Keratinocyte (primary cell): ENCODE measurements at regions not wholly inside any gene's neighbourhood (a gene's known extent, or its start where the extent isn't known, plus 50 kb on each side); places are given as distances from the start of the nearest gene placed in this dataset.

Experiments
- DNase-seq: peaks from one replicate; pipeline ENCODE4 v3.0.0-alpha.2; 2011; ENCODE audit warnings: low read depth, missing footprints, low spot score
- FAIRE-seq: peaks from 2 replicates; lab custom pipeline; 2011; peaks lifted over from hg19 to GRCh38; lab: Jason Lieb, UNC
- H2AFZ ChIP-seq: 2 replicates; pipeline ENCODE4 v1.6.0; 2012; ENCODE audit warnings: low read length, control low read depth, inconsistent platforms; ENCODE audit not compliant: control insufficient read depth
- H3K27ac ChIP-seq: 2 replicates; pipeline ENCODE4 v1.5.1; 2011; ENCODE audit warnings: low read length; ENCODE audit not compliant: control insufficient read depth, insufficient read depth
- H3K27me3 ChIP-seq: 3 replicates; pipeline ENCODE4 v1.6.0; 2011; ENCODE audit warnings: low read length; ENCODE audit not compliant: control insufficient read depth, insufficient read depth; ENCODE audit errors: extremely low read depth
- H3K36me3 ChIP-seq, 2 experiments: 2 replicates in 1 of 2; 3 replicates in 1 of 2; pipeline ENCODE4 v1.5.1; 2011; ENCODE audit warnings: low read length in 2 of 2, mild to moderate bottlenecking in 1 of 2; ENCODE audit not compliant: control insufficient read depth in 2 of 2, insufficient read depth in 2 of 2; ENCODE audit errors: extremely low read depth in 1 of 2
- H3K4me1 ChIP-seq: 3 replicates; pipeline ENCODE4 v1.5.1; 2011; ENCODE audit warnings: low read length; ENCODE audit not compliant: control insufficient read depth, insufficient read depth; ENCODE audit errors: extremely low read depth
- H3K4me2 ChIP-seq: 3 replicates; pipeline ENCODE4 v1.6.0; 2011; ENCODE audit warnings: low read depth, low read length; ENCODE audit not compliant: control insufficient read depth, insufficient read depth; ENCODE audit errors: extremely low read depth
- H3K4me3 ChIP-seq, 3 experiments: fragments of 200-600 bp in 1 of 3; sonication (generic) in 1 of 3; 2 replicates in 2 of 3; 3 replicates in 1 of 3; pipeline ENCODE4 v1.5.1; 2011 to 2016; ENCODE audit warnings: low read length in 3 of 3, mild to moderate bottlenecking in 3 of 3, control low read depth in 2 of 3, inconsistent platforms in 1 of 3, low read depth in 1 of 3, mixed read lengths in 1 of 3, mixed run types in 1 of 3, moderate library complexity in 1 of 3; ENCODE audit not compliant: control insufficient read depth in 2 of 3, insufficient read depth in 2 of 3; ENCODE audit errors: extremely low read depth in 1 of 3
- H3K79me2 ChIP-seq: 2 replicates; pipeline ENCODE4 v1.6.0; 2012; ENCODE audit warnings: low read length; ENCODE audit not compliant: control insufficient read depth, insufficient read depth
- H3K9ac ChIP-seq: 3 replicates; pipeline ENCODE4 v1.6.0; 2011; ENCODE audit warnings: low read length; ENCODE audit not compliant: control insufficient read depth, insufficient read depth; ENCODE audit errors: extremely low read depth
- H3K9me1 ChIP-seq: 3 replicates; pipeline ENCODE4 v1.6.0; 2011; ENCODE audit warnings: low read length; ENCODE audit not compliant: control insufficient read depth, insufficient read depth; ENCODE audit errors: extremely low read depth
- H3K9me3 ChIP-seq: 2 replicates; pipeline ENCODE4 v1.5.1; 2012; ENCODE audit warnings: low read depth, low read length; ENCODE audit not compliant: control insufficient read depth
- H4K20me1 ChIP-seq: 3 replicates; pipeline ENCODE4 v1.6.0; 2011; ENCODE audit warnings: low read length; ENCODE audit not compliant: control insufficient read depth, insufficient read depth; ENCODE audit errors: extremely low read depth
- EZH2 ChIP-seq: IDR thresholded peaks from one replicate; pipeline ENCODE4 v1.6.1; 2012; ENCODE audit warnings: inconsistent platforms, mild to moderate bottlenecking, low read length, moderate library complexity
- dilution Hi-C: fragments of 300-500 bp; cut with MboI; formaldehyde crosslinking; loops from one replicate; pipeline ENCODE4 v1.7.0; 2020; ENCODE audit warnings: low sequenced_read_pairs; ENCODE audit not compliant: extremely low pct_ligation_motif_present
- TF ChIP-seq, protein P1 (sequence below), 3 experiments: IDR thresholded peaks in 1 of 3; conservative IDR thresholded peaks in 1 of 3; optimal IDR thresholded peaks in 1 of 3; 2 replicates in 2 of 3; 3 replicates in 1 of 3; pipeline versions ENCODE3 to v1.5.1; 2011; ENCODE audit warnings: low read length in 3 of 3, mild to moderate bottlenecking in 3 of 3, moderate library complexity in 2 of 3, control low read depth in 1 of 3, inconsistent platforms in 1 of 3; ENCODE audit not compliant: insufficient read depth in 2 of 3; ENCODE audit errors: extremely low read depth in 1 of 3

DNA sequence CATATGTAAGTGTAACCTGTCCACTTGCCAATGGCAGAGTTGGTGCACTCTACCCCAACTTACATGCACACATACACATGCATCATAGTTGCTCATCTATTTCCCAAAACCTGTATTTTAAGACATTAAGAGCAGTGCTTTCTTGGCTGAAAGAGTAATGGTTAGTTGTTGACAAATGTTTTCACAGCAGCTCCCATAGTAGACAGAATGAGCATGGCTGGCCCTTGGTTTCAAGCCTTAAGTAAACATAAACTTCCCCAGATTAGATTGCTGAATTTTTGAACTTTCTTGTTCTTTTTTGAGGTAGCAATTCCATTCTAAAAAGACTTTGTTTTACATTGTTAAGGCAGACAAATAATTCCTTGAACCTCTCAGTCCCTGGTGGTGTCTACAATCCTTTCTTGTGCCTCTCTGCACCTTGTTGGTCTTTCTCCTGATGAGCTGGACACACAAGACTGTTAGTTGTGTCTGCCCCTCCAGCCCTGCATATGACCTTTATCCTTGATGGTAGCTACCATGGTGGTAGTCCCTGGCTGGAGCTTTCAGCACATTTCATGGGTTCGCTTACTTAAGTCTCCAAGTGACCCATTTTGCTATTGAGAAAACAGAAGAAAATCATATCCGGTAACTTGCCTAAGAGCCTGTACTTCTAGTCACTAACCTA is 580.1 kb upstream of the ID2 start:
- FAIRE-seq: no peak

DNA sequence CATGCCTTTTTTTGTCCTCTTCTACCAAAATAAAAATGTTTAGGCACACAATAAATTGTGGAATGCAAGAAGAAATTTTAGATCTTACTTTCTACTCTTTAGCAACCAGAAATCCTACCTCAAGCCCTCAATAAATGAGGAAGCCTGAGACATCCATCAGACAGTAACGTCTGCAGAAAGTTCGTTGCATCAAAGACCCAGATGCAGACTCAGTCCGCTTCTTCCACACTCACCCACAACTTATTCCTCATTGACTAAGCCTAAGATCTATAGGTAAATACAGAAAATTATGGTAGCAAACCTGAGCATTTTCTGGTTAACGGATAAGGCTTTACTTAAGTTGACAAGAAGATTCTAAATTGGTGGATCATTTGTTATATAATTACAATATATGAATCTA is 579.4 kb upstream of the ID2 start:
- FAIRE-seq (no peak), DNase-seq (no peak)
- no peak overlapping the region for H3K4me2 ChIP-seq
- TF ChIP-seq EZH2: no peak
- no peaks in the 10 kb centered on the region for H3K9me3 ChIP-seq
- H2AFZ ChIP-seq: no peak overlapping the region
- no peaks in the 10 kb centered on the region for H3K9me1 ChIP-seq
- dilution Hi-C loops: no loop called here
- no peaks in the 10 kb centered on the region for H3K36me3 ChIP-seq
- H3K4me1 ChIP-seq: no peaks in the 10 kb centered on the region
- H3K9ac ChIP-seq: no peak overlapping the region
- H4K20me1 ChIP-seq: no peaks in the 10 kb centered on the region
- no peaks in the 10 kb centered on the region for H3K79me2 ChIP-seq
- H3K27ac ChIP-seq: no peak overlapping the region
- H3K4me3 ChIP-seq: no peak overlapping the region
- no peaks in the 10 kb centered on the region for H3K27me3 ChIP-seq

More for the DNA sequence above, 580.1 kb upstream of the ID2 start:
- no peaks in the 10 kb centered on the region for H4K20me1 ChIP-seq
- H2AFZ ChIP-seq: no peak overlapping the region
- no peaks in the 10 kb centered on the region for H3K79me2 ChIP-seq
- H3K4me2 ChIP-seq: no peak overlapping the region
- no peak overlapping the region for H3K9ac ChIP-seq
- no peaks in the 10 kb centered on the region for H3K36me3 ChIP-seq
- DNase-seq: no peak
- dilution Hi-C loops: no loop called here
- no peak overlapping the region for H3K4me3 ChIP-seq
- H3K9me3 ChIP-seq: no peaks in the 10 kb centered on the region
- no peaks in the 10 kb centered on the region for H3K4me1 ChIP-seq
- TF ChIP-seq, protein P1, sequence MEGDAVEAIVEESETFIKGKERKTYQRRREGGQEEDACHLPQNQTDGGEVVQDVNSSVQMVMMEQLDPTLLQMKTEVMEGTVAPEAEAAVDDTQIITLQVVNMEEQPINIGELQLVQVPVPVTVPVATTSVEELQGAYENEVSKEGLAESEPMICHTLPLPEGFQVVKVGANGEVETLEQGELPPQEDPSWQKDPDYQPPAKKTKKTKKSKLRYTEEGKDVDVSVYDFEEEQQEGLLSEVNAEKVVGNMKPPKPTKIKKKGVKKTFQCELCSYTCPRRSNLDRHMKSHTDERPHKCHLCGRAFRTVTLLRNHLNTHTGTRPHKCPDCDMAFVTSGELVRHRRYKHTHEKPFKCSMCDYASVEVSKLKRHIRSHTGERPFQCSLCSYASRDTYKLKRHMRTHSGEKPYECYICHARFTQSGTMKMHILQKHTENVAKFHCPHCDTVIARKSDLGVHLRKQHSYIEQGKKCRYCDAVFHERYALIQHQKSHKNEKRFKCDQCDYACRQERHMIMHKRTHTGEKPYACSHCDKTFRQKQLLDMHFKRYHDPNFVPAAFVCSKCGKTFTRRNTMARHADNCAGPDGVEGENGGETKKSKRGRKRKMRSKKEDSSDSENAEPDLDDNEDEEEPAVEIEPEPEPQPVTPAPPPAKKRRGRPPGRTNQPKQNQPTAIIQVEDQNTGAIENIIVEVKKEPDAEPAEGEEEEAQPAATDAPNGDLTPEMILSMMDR (optimal IDR thresholded peaks at IDR 0.05 in 1 of 3, IDR thresholded peaks at IDR 0.05 in 1 of 3, conservative IDR thresholded peaks at IDR 0.05 in 1 of 3; ENCODE audit: extremely low read depth in 1 of 3, insufficient read depth in 2 of 3, low read length in 3 of 3): no peak
- TF ChIP-seq EZH2: no peak
- H3K27me3 ChIP-seq: no peaks in the 10 kb centered on the region
- H3K9me1 ChIP-seq: no peaks in the 10 kb centered on the region
- no peak overlapping the region for H3K27ac ChIP-seq
